ENCODE measurements at regions not wholly inside any gene's neighbourhood (a gene's known extent, or its start where the extent isn't known, plus 50 kb on each side); places are given as distances from the start of the nearest gene placed in this dataset.

DNA sequence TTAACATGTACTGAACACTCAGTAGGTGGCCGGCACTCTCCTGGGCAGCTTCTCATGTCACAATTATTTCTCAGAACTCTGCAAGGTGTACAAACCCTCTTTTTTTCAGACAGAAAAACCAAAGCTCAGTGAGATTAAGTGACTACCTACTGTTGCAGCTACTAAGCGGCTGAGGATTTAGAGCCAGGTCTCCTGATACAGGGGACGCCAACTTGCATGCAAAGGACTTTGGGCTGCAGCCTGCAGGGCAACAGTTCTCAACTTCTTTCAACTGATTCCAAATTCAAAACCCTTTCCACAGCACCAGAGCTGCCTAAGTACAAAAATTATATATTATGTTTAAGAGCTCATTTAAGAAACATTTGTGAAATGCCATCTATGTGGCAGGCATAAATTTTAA, 177.6 kb downstream of the SUCLG1 start:
- no peak overlapping the region for H3K4me3 Mint-ChIP-seq
- ATAC-seq (replicated peaks in 1 of 2) = no peak
- DNase-seq = no peak
- H3K4me1 Mint-ChIP-seq (ENCODE audit: low read depth) = no peaks in the 10 kb centered on the region
- no peaks in the 10 kb centered on the region for H3K36me3 Mint-ChIP-seq (ENCODE audit: insufficient read depth in 2 of 2)
- peaks cover 7% of the 10 kb centered on the region for H3K27me3 Mint-ChIP-seq (ENCODE audit: low read depth)
- no peak overlapping the region for H3K27ac Mint-ChIP-seq
- no peaks in the 10 kb centered on the region for H3K9me3 Mint-ChIP-seq

DNA sequence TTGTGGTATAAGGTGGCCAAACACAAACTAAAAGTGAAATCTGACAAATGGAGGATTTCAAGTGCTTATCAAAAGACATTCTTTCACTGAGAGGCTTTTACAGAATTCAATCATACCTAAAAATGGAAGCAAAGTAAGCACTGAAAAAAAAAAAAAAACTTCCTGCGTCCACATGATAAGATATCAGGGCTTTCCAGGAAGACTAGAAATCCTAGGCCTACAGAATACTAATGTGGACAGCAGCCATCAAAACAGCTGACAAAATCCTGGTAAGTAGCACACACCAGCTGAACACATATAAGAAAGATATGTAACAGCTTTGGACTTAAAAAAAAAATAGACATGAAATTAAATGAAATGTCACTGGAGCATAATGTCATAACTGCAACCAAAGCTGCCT, 178.2 kb downstream of the SUCLG1 start:
- Mint-ChIP-seq H3K36me3 (ENCODE audit: insufficient read depth in 2 of 2) (no peaks in the 10 kb centered on the region), H3K27me3 (ENCODE audit: low read depth) (peaks cover 7% of the 10 kb centered on the region), H3K27ac (no peak overlapping the region), H3K9me3 (no peaks in the 10 kb centered on the region), H3K4me3 (no peak overlapping the region), H3K4me1 (ENCODE audit: low read depth) (no peaks in the 10 kb centered on the region)
- no peak for DNase-seq
- ATAC-seq (replicated peaks in 1 of 2) = no peak

DNA sequence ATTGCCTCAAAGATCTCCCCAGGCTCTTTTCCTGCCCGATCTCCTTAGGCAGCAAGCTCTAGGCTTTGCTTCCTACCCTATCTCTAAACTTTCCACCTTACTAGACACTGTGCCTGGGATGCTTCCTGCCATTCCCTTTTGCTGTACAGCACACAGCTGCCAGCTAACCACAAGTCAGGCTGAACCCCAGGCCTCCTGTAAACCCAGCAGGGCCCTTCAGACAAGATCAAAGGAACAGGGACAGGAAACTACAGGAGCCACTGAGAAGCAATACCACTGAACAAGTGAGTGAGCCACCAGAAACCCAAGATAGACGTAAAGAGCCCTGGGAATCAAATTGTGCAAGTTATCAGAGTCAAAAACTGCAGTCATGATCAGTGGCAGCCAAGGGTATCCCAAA, 180.7 kb downstream of the SUCLG1 start:
- ATAC-seq (replicated peaks in 1 of 2) = no peak
- DNase-seq = no peak
- Mint-ChIP-seq H3K27ac (no peak overlapping the region), H3K4me1 (ENCODE audit: low read depth) (no peaks in the 10 kb centered on the region), H3K9me3 (no peaks in the 10 kb centered on the region), H3K36me3 (ENCODE audit: insufficient read depth in 2 of 2) (no peaks in the 10 kb centered on the region), H3K27me3 (ENCODE audit: low read depth) (peaks cover 7% of the 10 kb centered on the region), H3K4me3 (no peak overlapping the region)

DNA sequence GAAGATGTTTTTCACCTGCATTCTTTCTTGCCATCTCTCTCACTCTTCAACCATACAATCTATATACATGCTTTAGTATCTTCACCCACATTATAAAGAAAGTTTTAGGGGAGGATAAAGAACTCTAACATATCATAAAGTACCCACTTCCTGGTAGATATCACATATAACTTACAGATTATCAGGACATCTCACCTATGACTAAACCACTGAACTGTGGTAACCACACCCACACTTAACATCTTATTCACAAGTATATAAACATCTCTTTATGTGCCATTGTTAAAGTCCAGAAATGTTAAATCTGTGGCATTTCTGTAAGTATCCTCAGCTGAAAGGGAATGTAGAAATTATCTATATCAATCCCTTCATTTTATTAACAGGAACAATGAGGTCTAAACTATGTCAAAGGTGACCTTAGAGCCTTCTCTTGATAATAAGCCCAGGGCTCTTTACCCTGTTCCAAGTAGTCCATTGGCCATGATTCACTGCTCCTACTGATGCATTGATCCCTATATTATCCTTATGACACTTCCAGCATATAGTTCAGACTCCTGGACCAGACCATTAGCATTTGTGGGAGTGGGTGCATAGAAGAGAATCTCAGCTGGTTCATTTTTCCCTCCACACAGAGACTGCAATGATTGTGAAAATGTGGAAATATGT, 182.4 kb downstream of the SUCLG1 start:
- no peaks in the 10 kb centered on the region for H3K9me3 Mint-ChIP-seq
- no peak overlapping the region for H3K27ac Mint-ChIP-seq
- ATAC-seq (replicated peaks in 1 of 2) (peak; percentile 48 to 50), DNase-seq (no peak)
- no peak overlapping the region for H3K4me3 Mint-ChIP-seq
- peaks cover 12% of the 10 kb centered on the region for H3K27me3 Mint-ChIP-seq (ENCODE audit: low read depth)
- no peaks in the 10 kb centered on the region for H3K4me1 Mint-ChIP-seq (ENCODE audit: low read depth)
- no peaks in the 10 kb centered on the region for H3K36me3 Mint-ChIP-seq (ENCODE audit: insufficient read depth in 2 of 2)

DNA sequence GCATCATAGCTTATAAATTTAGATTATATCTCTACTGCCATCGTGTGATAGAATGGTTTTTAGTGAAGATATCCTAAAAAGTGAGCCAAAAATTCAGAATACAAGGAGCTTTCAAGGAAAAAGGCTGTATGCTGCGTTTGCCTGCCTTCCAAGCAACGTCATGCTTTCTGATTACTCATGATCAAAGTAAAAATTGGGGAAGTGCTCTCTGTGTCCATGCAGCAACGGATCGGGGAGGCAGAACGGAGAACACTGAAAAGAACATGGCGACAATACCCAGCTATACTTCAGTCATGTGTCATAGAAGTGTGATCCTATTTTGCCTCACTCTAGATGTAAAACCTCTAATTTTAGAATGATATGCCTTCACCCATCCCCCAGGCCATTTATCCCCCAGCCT, 185.7 kb downstream of the SUCLG1 start:
- no peak for ATAC-seq (replicated peaks in 1 of 2)
- peaks cover 8% of the 10 kb centered on the region for H3K27me3 Mint-ChIP-seq (ENCODE audit: low read depth)
- no peak overlapping the region for H3K4me3 Mint-ChIP-seq

DNA sequence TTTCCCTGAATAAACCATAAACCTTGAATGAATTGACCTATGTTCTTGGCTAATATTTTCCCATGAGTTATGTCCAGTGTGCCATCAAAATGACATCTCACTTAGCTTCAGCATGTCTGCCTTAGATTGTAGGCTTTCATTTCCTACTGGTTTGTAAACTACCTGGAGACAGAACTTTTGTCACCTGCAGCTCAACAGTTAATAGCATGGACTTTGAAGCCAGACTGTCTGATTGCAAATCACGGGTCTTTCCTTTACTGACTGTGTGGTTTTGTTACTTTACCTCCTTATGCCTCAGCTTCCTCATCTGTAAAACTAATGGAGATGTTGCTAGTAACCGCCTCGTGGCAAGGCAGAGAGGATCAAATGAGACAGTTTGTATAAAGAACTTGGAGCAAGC, 187.1 kb downstream of the SUCLG1 start:
- ATAC-seq (replicated peaks in 1 of 2) = no peak
- Mint-ChIP-seq H3K4me1 (ENCODE audit: low read depth) (no peaks in the 10 kb centered on the region), H3K27me3 (ENCODE audit: low read depth) (peaks cover 14% of the 10 kb centered on the region), H3K9me3 (peaks cover 0 to 2% of the 10 kb centered on the region in 2 donors), H3K27ac (no peak overlapping the region), H3K4me3 (no peak overlapping the region), H3K36me3 (ENCODE audit: insufficient read depth in 2 of 2) (no peaks in the 10 kb centered on the region)
- no peak for DNase-seq

More for the DNA sequence above, 185.7 kb downstream of the SUCLG1 start:
- Mint-ChIP-seq H3K9me3 (no peaks in the 10 kb centered on the region), H3K27ac (no peak overlapping the region), H3K36me3 (ENCODE audit: insufficient read depth in 2 of 2) (no peaks in the 10 kb centered on the region), H3K4me1 (ENCODE audit: low read depth) (no peaks in the 10 kb centered on the region)
- no peak for DNase-seq

DNA sequence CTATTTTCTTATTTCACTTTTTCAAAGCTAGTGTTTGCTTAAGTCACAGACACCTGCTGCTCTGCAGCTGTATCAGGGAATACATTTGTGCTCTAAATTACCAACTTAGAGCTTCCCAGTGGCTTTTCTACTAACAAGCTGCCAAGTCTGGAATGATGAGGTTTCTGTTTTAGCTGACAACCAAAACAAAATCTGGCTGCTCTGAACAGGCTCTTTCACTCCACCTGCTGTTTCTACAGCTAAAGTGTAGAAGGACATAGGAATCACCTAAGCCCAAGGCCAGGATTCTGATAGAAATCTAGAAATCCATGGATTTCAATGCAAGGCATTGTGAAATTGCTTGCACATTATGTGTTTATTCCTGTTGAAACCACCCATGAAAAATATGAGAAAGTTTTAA, 201.2 kb downstream of the SUCLG1 start:
- peaks cover 0 to 2% of the 10 kb centered on the region in 2 donors for H3K36me3 Mint-ChIP-seq (ENCODE audit: insufficient read depth in 2 of 2)
- peaks cover 26% of the 10 kb centered on the region for H3K27me3 Mint-ChIP-seq (ENCODE audit: low read depth)
- DNase-seq (no peak), ATAC-seq (replicated peaks in 1 of 2) (no peak)
- H3K27ac Mint-ChIP-seq = no peak overlapping the region
- H3K9me3 Mint-ChIP-seq = no peaks in the 10 kb centered on the region
- no peaks in the 10 kb centered on the region for H3K4me1 Mint-ChIP-seq (ENCODE audit: low read depth)
- no peak overlapping the region for H3K4me3 Mint-ChIP-seq

DNA sequence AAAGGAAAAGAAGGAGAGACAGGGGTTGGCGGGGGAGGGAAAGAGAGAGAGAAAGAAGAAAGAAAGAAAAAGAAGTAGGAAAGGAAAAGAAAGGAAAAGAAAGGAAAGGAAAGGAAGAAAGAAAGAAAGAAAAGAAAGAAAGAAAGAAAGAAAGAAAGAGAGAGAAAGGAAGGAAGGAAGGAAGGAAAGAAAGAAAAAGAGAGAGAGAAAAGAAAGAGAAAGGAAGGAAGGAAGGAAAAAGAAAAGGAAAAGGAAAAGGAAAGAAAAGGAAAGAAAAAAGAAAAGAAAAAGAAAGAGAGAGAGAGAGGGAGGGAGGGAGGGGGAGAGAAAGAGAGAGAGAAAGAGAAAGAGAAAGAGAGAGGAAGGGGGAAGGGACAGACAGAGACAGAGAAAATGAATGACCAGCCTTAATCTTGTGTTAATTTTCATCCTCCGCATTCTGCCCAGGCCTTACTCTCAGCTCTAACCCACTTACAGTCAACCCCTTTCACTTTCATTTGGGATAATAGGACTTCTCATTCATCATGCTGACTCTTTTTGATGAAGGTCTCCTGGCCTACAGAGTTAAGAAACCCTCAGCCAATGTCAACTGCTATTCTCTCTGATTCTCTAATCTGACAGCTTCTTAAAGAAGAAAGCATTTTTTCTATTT, 207.3 kb downstream of the SUCLG1 start:
- no peak for DNase-seq
- H3K27ac Mint-ChIP-seq = no peak overlapping the region
- H3K27me3 Mint-ChIP-seq (ENCODE audit: low read depth) = peaks cover 17% of the 10 kb centered on the region
- no peak overlapping the region for H3K4me3 Mint-ChIP-seq
- H3K36me3 Mint-ChIP-seq (ENCODE audit: insufficient read depth in 2 of 2) = no peaks in the 10 kb centered on the region
- H3K4me1 Mint-ChIP-seq (ENCODE audit: low read depth) = peaks cover 5% of the 10 kb centered on the region
- no peak for ATAC-seq (replicated peaks in 1 of 2)
- H3K9me3 Mint-ChIP-seq = no peaks in the 10 kb centered on the region

DNA sequence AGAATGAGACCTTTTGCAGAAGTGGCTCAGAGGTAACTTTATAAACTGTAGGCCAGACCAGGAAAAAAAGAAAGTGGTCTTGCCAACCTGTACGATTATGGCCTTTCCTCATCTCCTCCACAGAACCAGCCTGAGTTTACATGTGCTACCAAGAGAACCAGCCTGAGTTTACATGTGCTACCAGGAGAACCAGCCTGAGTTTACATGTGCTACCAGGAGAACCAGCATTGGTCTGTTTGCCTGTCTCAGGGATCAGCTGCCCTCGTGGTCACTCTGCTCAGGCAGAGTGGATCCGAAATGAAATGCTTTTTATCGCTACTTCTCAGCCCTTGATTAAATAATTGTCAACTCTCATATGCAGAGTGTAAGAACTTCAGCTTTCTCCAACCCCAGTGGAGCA, 209.9 kb downstream of the SUCLG1 start:
- no peak overlapping the region for H3K27ac Mint-ChIP-seq
- H3K4me1 Mint-ChIP-seq (ENCODE audit: low read depth) = peaks cover 5% of the 10 kb centered on the region
- H3K4me3 Mint-ChIP-seq = no peak overlapping the region
- DNase-seq (no peak), ATAC-seq (replicated peaks in 1 of 2) (no peak)
- H3K9me3 Mint-ChIP-seq = no peaks in the 10 kb centered on the region
- no peaks in the 10 kb centered on the region for H3K27me3 Mint-ChIP-seq (ENCODE audit: low read depth)
- H3K36me3 Mint-ChIP-seq (ENCODE audit: insufficient read depth in 2 of 2) = no peaks in the 10 kb centered on the region

DNA sequence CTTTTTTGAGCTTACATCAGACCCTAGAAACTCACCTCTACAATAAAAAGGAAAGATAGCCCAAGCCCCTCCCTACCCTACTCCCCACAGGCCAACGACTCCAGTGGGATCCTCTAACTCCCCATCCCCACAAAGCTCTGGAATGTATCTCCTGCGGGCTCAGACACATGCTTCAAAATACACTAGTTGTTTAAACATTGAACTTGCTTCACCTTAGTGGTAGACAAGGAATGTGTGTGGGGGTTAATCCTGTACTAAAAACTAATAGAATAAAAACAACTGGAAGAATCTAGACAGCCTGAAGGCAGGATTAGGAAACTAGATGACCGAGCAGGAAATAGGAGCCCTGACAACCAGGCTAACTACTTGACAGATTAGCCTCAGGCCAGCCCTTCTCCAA, 211.5 kb downstream of the SUCLG1 start:
- Mint-ChIP-seq H3K9me3 (no peaks in the 10 kb centered on the region), H3K27ac (no peak overlapping the region), H3K4me3 (no peak overlapping the region), H3K4me1 (ENCODE audit: low read depth) (peaks cover 5% of the 10 kb centered on the region), H3K36me3 (ENCODE audit: insufficient read depth in 2 of 2) (no peaks in the 10 kb centered on the region), H3K27me3 (ENCODE audit: low read depth) (no peaks in the 10 kb centered on the region)
- DNase-seq (no peak), ATAC-seq (replicated peaks in 1 of 2) (no peak)

DNA sequence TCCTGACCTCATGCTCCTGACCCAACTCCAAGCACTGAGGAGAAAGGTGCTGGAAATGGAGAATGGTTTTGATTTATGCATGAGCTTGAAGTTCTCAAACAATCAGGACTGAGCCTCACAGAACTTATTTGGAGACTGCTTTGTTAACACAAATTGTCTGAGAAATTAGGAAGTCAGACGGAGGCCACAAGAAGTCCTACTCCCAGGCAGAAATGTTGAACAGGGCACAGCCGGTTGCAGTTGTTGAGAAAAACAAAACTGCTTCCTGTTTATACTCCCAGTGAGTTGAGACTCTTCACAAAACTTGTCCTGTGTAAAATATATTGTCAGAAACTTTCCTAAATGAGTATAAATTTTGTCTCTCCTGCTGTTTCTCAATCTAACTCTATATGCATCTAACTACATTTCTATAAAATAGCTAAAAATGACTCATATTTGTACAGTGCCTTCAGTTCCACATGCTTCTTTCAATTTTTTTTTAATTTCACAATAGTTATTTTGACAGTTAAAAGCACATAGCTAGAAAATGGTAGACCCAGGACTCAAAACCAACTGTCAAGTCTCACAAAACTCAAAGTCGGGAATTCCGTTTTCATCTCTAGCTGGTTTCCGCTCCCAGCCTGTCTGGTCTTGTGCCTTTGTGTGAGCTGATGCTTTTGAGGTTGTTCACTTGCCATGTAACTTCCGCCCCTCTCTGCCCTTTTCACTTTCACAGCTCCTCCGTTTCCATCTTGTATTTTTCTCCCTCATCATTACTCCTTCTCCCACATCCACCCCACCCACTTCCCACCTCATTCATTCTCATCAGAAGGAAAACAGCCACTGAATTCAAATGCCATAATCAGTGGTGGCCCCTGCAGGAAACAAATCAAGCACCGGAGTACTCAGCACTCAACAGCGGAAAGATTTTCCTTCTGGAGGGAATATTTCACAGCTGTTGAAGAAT, 215.0 kb downstream of the SUCLG1 start:
- Mint-ChIP-seq H3K27me3 (ENCODE audit: low read depth) (no peaks in the 10 kb centered on the region), H3K9me3 (no peaks in the 10 kb centered on the region), H3K36me3 (ENCODE audit: insufficient read depth in 2 of 2) (no peaks in the 10 kb centered on the region), H3K4me1 (ENCODE audit: low read depth) (no peaks in the 10 kb centered on the region), H3K27ac (no peak overlapping the region), H3K4me3 (no peak overlapping the region)
- DNase-seq (no peak), ATAC-seq (replicated peaks in 1 of 2) (no peak)

DNA sequence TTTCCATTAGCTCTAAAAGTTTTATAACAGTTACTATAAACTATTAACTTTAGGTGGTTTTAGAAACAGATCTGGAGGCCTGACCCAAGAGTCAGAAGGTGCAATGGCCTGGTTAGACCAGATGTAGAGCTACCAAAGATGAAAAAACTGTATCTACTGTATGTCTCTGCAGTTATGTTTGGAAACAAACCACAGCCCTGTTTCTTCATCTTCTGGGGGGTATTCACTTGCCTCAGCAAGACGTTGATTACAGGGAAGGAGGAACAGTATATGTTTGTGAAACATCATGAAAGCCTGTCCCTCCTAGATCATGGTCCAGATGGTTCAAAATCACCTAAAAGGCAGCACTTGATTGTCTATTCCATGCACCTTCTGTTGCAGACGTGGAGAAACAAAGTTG, 220.2 kb downstream of the SUCLG1 start:
- Mint-ChIP-seq H3K4me3 (no peak overlapping the region), H3K4me1 (ENCODE audit: low read depth) (no peaks in the 10 kb centered on the region), H3K27me3 (ENCODE audit: low read depth) (peaks cover 6% of the 10 kb centered on the region), H3K36me3 (ENCODE audit: insufficient read depth in 2 of 2) (no peaks in the 10 kb centered on the region), H3K9me3 (no peaks in the 10 kb centered on the region), H3K27ac (no peak overlapping the region)
- no peak for DNase-seq
- no peak for ATAC-seq (replicated peaks in 1 of 2)

DNA sequence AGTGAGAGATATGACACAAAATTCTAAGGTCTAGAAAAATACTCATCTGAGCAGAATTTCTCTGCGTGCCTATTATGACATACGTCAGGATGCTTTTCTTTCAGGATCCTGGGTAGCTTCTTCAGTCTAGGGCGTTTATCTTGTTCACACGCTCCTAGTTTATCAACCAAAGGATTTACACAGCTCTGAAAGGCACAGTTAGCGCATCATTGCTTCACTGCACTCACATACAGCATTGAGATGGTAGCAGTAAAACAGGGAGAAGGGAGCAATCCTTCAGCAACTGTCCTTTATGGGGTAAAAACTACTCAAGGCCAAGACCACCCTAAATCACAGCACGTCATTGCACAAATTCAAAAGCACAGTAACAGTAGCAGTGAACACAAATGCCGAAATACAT, 222.8 kb downstream of the SUCLG1 start:
- H3K9me3 Mint-ChIP-seq = no peaks in the 10 kb centered on the region
- no peak overlapping the region for H3K27ac Mint-ChIP-seq
- no peak overlapping the region for H3K4me3 Mint-ChIP-seq
- ATAC-seq (replicated peaks in 1 of 2) (no peak), DNase-seq (no peak)
- H3K4me1 Mint-ChIP-seq (ENCODE audit: low read depth) = no peaks in the 10 kb centered on the region
- peaks cover 6% of the 10 kb centered on the region for H3K27me3 Mint-ChIP-seq (ENCODE audit: low read depth)
- H3K36me3 Mint-ChIP-seq (ENCODE audit: insufficient read depth in 2 of 2) = no peaks in the 10 kb centered on the region
